Gastrocnemius medialis (tissue), 4 donors: ENCODE measurements at regions not wholly inside any gene's neighbourhood (a gene's known extent, or its start where the extent isn't known, plus 50 kb on each side); places are given as distances from the start of the nearest gene placed in this dataset.

Source experiments
- ATAC-seq, 2 donors: fragments of 150-250 bp; one replicate each; pipeline ENCODE4 v1.9.1; 2016
- DNase-seq, 2 donors: peaks; one replicate each; pipeline ENCODE4 v3.0.0-alpha.2; 2019
- H3K27ac ChIP-seq, 4 donors: fragments of 200-600 bp; sonication (generic); 1 replicate in 1 of 4; 2 replicates in 3 of 4; pipeline ENCODE4 v1.5.1; 2016 to 2018; ENCODE audit warnings: mild to moderate bottlenecking in 2 of 4, moderate library complexity in 1 of 4
- H3K27me3 ChIP-seq, 3 donors: fragments of 200-600 bp; sonication (generic) in 2 of 3; 1 replicate in 1 of 3; 2 replicates in 2 of 3; pipeline versions ENCODE4 v1.5.1 to v1.6.0; 2016 to 2019; ENCODE audit warnings: mild to moderate bottlenecking in 1 of 3, moderate library complexity in 1 of 3
- H3K36me3 ChIP-seq, 2 donors: fragments of 200-600 bp; sonication (generic) in 1 of 2; one replicate each; pipeline ENCODE4 v1.5.1; 2017 to 2018
- H3K4me1 ChIP-seq, 2 donors: fragments of 200-600 bp; sonication (generic) in 1 of 2; one replicate each; pipeline ENCODE4 v1.5.1; 2016 to 2017; ENCODE audit warnings: mild to moderate bottlenecking in 2 of 2
- H3K4me3 ChIP-seq, 4 donors: fragments of 200-600 bp; sonication (generic) in 3 of 4; 1 replicate in 1 of 4; 2 replicates in 3 of 4; pipeline ENCODE4 v1.5.1; 2016 to 2019; ENCODE audit warnings: mild to moderate bottlenecking in 2 of 4
- H3K9me3 ChIP-seq, 3 donors: fragments of 200-600 bp; sonication (generic) in 2 of 3; 1 replicate in 1 of 3; 2 replicates in 2 of 3; pipeline ENCODE4 v1.5.1; 2016 to 2019
- POLR2A ChIP-seq, 2 donors: fragments of 450-650 bp; IDR thresholded peaks; one replicate each; pipeline ENCODE4 v1.6.1; 2017; ENCODE audit warnings: antibody characterized with exemption in 2 of 2, mild to moderate bottlenecking in 2 of 2, moderate library complexity in 2 of 2
- in situ Hi-C, 4 donors: fragments of 200-750 bp; cut with MboI; loops; one replicate each; pipeline versions ENCODE4 v1.15.0 to v1.8.0; 2017; ENCODE audit warnings: low sequenced_read_pairs in 4 of 4
- intact Hi-C: fragments of 100-400 bp; cut with DNase I; formaldehyde crosslinking; loops from one replicate; pipeline ENCODE4 v1.15.1; 2023; ENCODE audit warnings: low total_unique reads
- TF ChIP-seq, protein P1 (sequence below), 5 experiments: fragments of 450-650 bp in 3 of 5; fragments of 200-600 bp in 2 of 5; sonication (generic) in 2 of 5; IDR thresholded peaks in 4 of 5; conservative IDR thresholded peaks in 1 of 5; 1 replicate in 4 of 5; 2 replicates in 1 of 5; pipeline ENCODE4 v1.5.1; 2016 to 2019; ENCODE audit warnings: antibody characterized with exemption in 5 of 5, mild to moderate bottlenecking in 3 of 5, moderate library complexity in 3 of 5

- no peak for DNase-seq
- intact Hi-C loops, result no loop called here
- H3K36me3 ChIP-seq, result no peaks in the 10 kb centered on the region
- H3K27ac ChIP-seq, result no peak overlapping the region
- no peaks in the 10 kb centered on the region for H3K9me3 ChIP-seq
- H3K4me3 ChIP-seq, result no peak overlapping the region
- TF ChIP-seq, protein P1, sequence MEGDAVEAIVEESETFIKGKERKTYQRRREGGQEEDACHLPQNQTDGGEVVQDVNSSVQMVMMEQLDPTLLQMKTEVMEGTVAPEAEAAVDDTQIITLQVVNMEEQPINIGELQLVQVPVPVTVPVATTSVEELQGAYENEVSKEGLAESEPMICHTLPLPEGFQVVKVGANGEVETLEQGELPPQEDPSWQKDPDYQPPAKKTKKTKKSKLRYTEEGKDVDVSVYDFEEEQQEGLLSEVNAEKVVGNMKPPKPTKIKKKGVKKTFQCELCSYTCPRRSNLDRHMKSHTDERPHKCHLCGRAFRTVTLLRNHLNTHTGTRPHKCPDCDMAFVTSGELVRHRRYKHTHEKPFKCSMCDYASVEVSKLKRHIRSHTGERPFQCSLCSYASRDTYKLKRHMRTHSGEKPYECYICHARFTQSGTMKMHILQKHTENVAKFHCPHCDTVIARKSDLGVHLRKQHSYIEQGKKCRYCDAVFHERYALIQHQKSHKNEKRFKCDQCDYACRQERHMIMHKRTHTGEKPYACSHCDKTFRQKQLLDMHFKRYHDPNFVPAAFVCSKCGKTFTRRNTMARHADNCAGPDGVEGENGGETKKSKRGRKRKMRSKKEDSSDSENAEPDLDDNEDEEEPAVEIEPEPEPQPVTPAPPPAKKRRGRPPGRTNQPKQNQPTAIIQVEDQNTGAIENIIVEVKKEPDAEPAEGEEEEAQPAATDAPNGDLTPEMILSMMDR (IDR thresholded peaks at IDR 0.05 in 4 of 5, conservative IDR thresholded peaks at IDR 0.05 in 1 of 5), result no peak
- in situ Hi-C loops, result no loop called here
- H3K27me3 ChIP-seq, result no peaks in the 10 kb centered on the region
- H3K4me1 ChIP-seq, result no peaks in the 10 kb centered on the region
- ATAC-seq, result no peak
These were observed 188.4 kb upstream of the TRPC5 start for GRCh38 chrX:112270991-112271390.

GRCh38 chrX:112266136-112266535 lies 183.6 kb upstream of the TRPC5 start:
- intact Hi-C loops, result no loop called here
- ATAC-seq (no peak), DNase-seq (no peak)
- Histone ChIP-seq H3K36me3 (no peaks in the 10 kb centered on the region), H3K27ac (no peak overlapping the region), H3K9me3 (no peaks in the 10 kb centered on the region), H3K27me3 (no peaks in the 10 kb centered on the region), H3K4me1 (no peaks in the 10 kb centered on the region), H3K4me3 (no peak overlapping the region)
- in situ Hi-C loops, result no loop called here
- no peak for TF ChIP-seq POLR2A (IDR thresholded peaks at IDR 0.05)
- TF ChIP-seq, protein P1 (IDR thresholded peaks at IDR 0.05 in 4 of 5, conservative IDR thresholded peaks at IDR 0.05 in 1 of 5), result no peak

DNA sequence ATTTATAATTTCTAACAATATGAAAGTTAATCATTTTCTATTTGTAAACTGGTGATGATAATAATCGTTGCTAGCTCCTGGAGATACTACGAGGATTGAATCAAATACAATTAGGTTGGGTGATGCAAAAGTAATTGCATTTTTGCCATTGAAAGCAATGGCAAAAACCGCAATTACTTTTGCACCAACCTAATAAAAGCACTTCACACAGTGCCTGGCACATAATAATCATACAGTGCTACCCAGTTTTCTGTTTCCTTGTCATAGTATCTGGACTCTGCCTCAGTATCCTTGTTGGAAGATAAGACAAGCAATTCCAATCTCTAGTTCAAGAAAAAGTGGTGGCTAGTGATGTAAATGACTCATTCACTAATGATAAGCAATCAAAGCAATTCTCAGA lies 176.8 kb upstream of the TRPC5 start:
- in situ Hi-C loops, result no loop called here
- Histone ChIP-seq H3K27me3 (no peaks in the 10 kb centered on the region), H3K9me3 (no peaks in the 10 kb centered on the region), H3K36me3 (no peaks in the 10 kb centered on the region), H3K27ac (no peak overlapping the region), H3K4me1 (no peaks in the 10 kb centered on the region), H3K4me3 (no peak overlapping the region)
- TF ChIP-seq, protein P1 (IDR thresholded peaks at IDR 0.05 in 4 of 5, conservative IDR thresholded peaks at IDR 0.05 in 1 of 5), result no peak
- TF ChIP-seq POLR2A (IDR thresholded peaks at IDR 0.05), result no peak
- ATAC-seq, result no peak
- intact Hi-C loops, result no loop called here
- DNase-seq, result no peak

- in situ Hi-C loops, result no loop called here
- Histone ChIP-seq H3K27me3 (no peaks in the 10 kb centered on the region), H3K4me3 (no peak overlapping the region), H3K36me3 (no peaks in the 10 kb centered on the region), H3K27ac (no peak overlapping the region), H3K9me3 (no peaks in the 10 kb centered on the region), H3K4me1 (no peaks in the 10 kb centered on the region)
- no peak for ATAC-seq
- DNase-seq, result no peak
- TF ChIP-seq, protein P1 (IDR thresholded peaks at IDR 0.05 in 4 of 5, conservative IDR thresholded peaks at IDR 0.05 in 1 of 5), result no peak
- no peak for TF ChIP-seq POLR2A (IDR thresholded peaks at IDR 0.05)
- intact Hi-C loops, result no loop called here
These were observed 172.3 kb upstream of the TRPC5 start for GRCh38 chrX:112254896-112255295.

DNA sequence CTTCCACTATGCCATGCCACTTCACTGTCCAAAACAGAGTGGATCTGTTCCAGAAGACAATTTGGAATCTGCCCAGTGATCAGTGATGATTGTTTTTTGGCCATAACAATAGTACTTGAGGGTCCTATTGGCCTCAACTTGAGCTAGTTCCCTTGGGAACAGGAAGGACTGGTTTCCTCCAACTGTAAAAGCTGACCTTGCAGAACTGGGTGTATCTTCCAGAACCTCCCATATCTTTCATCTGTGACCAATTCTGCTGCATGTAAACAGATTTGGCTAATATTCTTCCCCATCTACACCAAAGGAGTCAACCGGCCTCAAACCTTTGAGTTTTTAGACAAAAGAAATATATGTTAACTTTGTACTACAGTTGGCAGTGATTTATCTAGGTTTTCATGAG lies 165.1 kb upstream of the TRPC5 start:
- ATAC-seq (no peak), DNase-seq (no peak)
- no peak overlapping the region for H3K4me3 ChIP-seq
- no peaks in the 10 kb centered on the region for H3K36me3 ChIP-seq
- H3K27ac ChIP-seq, result no peak overlapping the region
- H3K4me1 ChIP-seq, result no peaks in the 10 kb centered on the region
- intact Hi-C loops, result no loop called here
- in situ Hi-C loops, result no loop called here
- H3K27me3 ChIP-seq, result peaks cover 0 to 6% (median 0%) of the 10 kb centered on the region in 3 donors
- TF ChIP-seq POLR2A (IDR thresholded peaks at IDR 0.05), result no peak
- TF ChIP-seq, protein P1 (IDR thresholded peaks at IDR 0.05 in 4 of 5, conservative IDR thresholded peaks at IDR 0.05 in 1 of 5), result no peak
- no peaks in the 10 kb centered on the region for H3K9me3 ChIP-seq
